DOHH2 (cell line): ENCODE measurements at regions not wholly inside any gene's neighbourhood (a gene's known extent, or its start where the extent isn't known, plus 50 kb on each side); places are given as distances from the start of the nearest gene placed in this dataset.

Source experiments
- H3F3A ChIP-seq: fragments of 200-600 bp; sonication (generic), shearing (Covaris generic); 2 replicates; pipeline ENCODE4 v1.6.0; 2016; ENCODE audit warnings: antibody characterized with exemption, mild to moderate bottlenecking; ENCODE audit not compliant: control insufficient read depth, insufficient read depth
- H3K27ac ChIP-seq: fragments of 200-600 bp; sonication (generic); 2 replicates; pipeline ENCODE4 v1.5.1; 2014; ENCODE audit warnings: low read depth, mild to moderate bottlenecking, low read length, moderate library complexity
- H3K27me3 ChIP-seq: fragments of 200-600 bp; sonication (generic); 2 replicates; pipeline ENCODE4 v1.6.1; 2014; ENCODE audit warnings: mild to moderate bottlenecking, low read length, mixed read lengths; ENCODE audit not compliant: control insufficient read depth
- H3K36me3 ChIP-seq: fragments of 200-600 bp; sonication (generic); 2 replicates; pipeline ENCODE4 v1.6.1; 2014; ENCODE audit warnings: mild to moderate bottlenecking, low read length, moderate library complexity, mixed read lengths; ENCODE audit not compliant: control insufficient read depth
- H3K4me1 ChIP-seq: fragments of 200-600 bp; sonication (generic); 2 replicates; pipeline ENCODE4 v1.6.1; 2014; ENCODE audit warnings: mild to moderate bottlenecking, low read length, mixed read lengths; ENCODE audit not compliant: control insufficient read depth
- H3K4me2 ChIP-seq: fragments of 200-600 bp; sonication (generic); 2 replicates; pipeline ENCODE4 v1.6.0; 2014; ENCODE audit warnings: mild to moderate bottlenecking, low read length, moderate library complexity
- H3K4me3 ChIP-seq: fragments of 200-600 bp; sonication (generic); 2 replicates; pipeline ENCODE4 v1.5.1; 2014; ENCODE audit warnings: mild to moderate bottlenecking, low read length, mixed read lengths
- H3K79me2 ChIP-seq: fragments of 200-600 bp; sonication (generic); 2 replicates; pipeline ENCODE4 v1.6.1; 2014; ENCODE audit warnings: mild to moderate bottlenecking, low read length, mixed read lengths; ENCODE audit not compliant: control insufficient read depth
- H3K9me2 ChIP-seq: fragments of 200-600 bp; sonication (generic); replicated peaks from 2 replicates; pipeline ENCODE4 v1.6.1; 2014; ENCODE audit warnings: mild to moderate bottlenecking, low read length, mixed read lengths; ENCODE audit not compliant: control insufficient read depth
- H3K9me3 ChIP-seq: fragments of 200-600 bp; sonication (generic); 2 replicates; pipeline ENCODE4 v1.6.1; 2014; ENCODE audit warnings: antibody characterized with exemption, low read length, mixed read lengths; ENCODE audit not compliant: control insufficient read depth, insufficient read depth
- H4K20me1 ChIP-seq: fragments of 200-600 bp; sonication (generic); 2 replicates; pipeline ENCODE4 v1.6.0; 2014; ENCODE audit warnings: low read depth, mild to moderate bottlenecking, antibody characterized with exemption, low read length, moderate library complexity; ENCODE audit not compliant: control insufficient read depth, insufficient read depth
- CTCF ChIP-seq: fragments of 200-600 bp; sonication (generic); IDR thresholded peaks from one replicate; pipeline ENCODE4 v1.5.1; 2014; ENCODE audit warnings: antibody characterized with exemption, mild to moderate bottlenecking, low read depth, low read length; ENCODE audit not compliant: poor library complexity, severe bottlenecking
- EZH2phosphoT487 ChIP-seq: fragments of 200-600 bp; sonication (generic); IDR thresholded peaks from 2 replicates; pipeline ENCODE4 v1.6.1; 2017; ENCODE audit warnings: borderline replicate concordance, mild to moderate bottlenecking, antibody characterized with exemption, low read length, moderate library complexity, mixed read lengths

DNA sequence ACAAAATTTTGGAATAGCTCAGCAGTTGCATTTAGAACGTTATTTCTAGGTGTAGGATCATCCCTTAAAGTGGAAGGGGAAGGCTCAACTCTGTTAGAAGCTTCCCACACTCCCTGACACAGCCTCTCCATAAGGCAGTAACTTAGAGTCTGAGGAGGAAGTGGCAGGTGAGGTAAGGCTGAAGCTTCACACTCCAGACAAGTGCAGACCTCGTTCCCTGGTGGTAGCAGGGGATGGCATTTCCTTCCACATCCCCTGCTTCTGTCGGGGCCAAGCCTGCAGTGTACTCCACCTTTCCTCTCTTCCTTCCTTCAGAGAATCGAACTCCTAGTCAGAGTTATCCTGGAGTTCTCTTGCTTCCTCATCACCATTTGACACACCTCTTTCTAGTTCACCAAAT is 224.7 kb downstream of the CYRIA start:
- H3K9me2 ChIP-seq: no peaks in the 10 kb centered on the region
- H3K4me2 ChIP-seq: no peak overlapping the region
- no peak overlapping the region for H3K4me3 ChIP-seq
- TF ChIP-seq CTCF (no peak), EZH2phosphoT487 (no peak)
- H4K20me1 ChIP-seq: no peaks in the 10 kb centered on the region
- H3F3A ChIP-seq: no peaks in the 10 kb centered on the region
- no peak overlapping the region for H3K27ac ChIP-seq
- no peaks in the 10 kb centered on the region for H3K36me3 ChIP-seq
- no peaks in the 10 kb centered on the region for H3K27me3 ChIP-seq
- H3K79me2 ChIP-seq: no peaks in the 10 kb centered on the region
- H3K9me3 ChIP-seq: no peaks in the 10 kb centered on the region
- H3K4me1 ChIP-seq: no peaks in the 10 kb centered on the region

- Histone ChIP-seq H3K9me3 (no peaks in the 10 kb centered on the region), H3F3A (no peaks in the 10 kb centered on the region), H3K79me2 (no peaks in the 10 kb centered on the region), H3K4me3 (no peak overlapping the region), H3K36me3 (no peaks in the 10 kb centered on the region), H3K9me2 (no peaks in the 10 kb centered on the region), H3K4me1 (no peaks in the 10 kb centered on the region), H3K27me3 (peaks cover 12% of the 10 kb centered on the region; the same call in 1 of the 2 replicates), H3K27ac (no peak overlapping the region), H4K20me1 (no peaks in the 10 kb centered on the region), H3K4me2 (no peak overlapping the region)
- TF ChIP-seq EZH2phosphoT487 (no peak), CTCF (no peak)
Measured at GRCh38 chr2:16438613-16439321, 226.9 kb downstream of the CYRIA start.

DNA sequence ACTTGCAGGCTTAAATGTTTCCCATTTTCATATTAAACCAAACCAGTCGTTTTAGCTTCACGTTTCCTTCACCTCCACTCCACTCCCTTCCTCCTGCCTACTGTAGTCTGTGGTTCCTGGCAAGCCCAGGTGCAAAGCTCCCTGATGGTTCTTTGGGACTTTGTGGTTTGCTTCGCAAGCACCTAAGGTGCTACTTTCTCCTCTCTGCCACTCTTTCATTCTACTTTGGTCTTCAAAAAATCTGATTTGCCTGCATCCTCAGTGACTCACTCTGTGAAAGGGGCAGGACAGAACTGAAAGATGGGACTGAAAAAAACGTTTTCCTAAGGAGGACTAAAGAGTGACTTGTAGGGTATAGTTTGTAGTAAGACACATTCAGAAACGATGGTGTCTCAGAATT is 228.4 kb downstream of the CYRIA start:
- no peaks in the 10 kb centered on the region for H4K20me1 ChIP-seq
- H3K36me3 ChIP-seq: no peaks in the 10 kb centered on the region
- H3K4me3 ChIP-seq: no peak overlapping the region
- H3F3A ChIP-seq: no peaks in the 10 kb centered on the region
- no peak overlapping the region for H3K27ac ChIP-seq
- H3K4me2 ChIP-seq: no peak overlapping the region
- no peak for TF ChIP-seq CTCF
- TF ChIP-seq EZH2phosphoT487: no peak
- H3K79me2 ChIP-seq: no peaks in the 10 kb centered on the region
- H3K9me3 ChIP-seq: no peaks in the 10 kb centered on the region
- no peaks in the 10 kb centered on the region for H3K9me2 ChIP-seq
- peaks cover 13% of the 10 kb centered on the region; the same call in 1 of the 2 replicates for H3K27me3 ChIP-seq
- no peaks in the 10 kb centered on the region for H3K4me1 ChIP-seq
